H1 (cell line): ENCODE measurements at regions not wholly inside any gene's neighbourhood (a gene's known extent, or its start where the extent isn't known, plus 50 kb on each side); places are given as distances from the start of the nearest gene placed in this dataset.

Source experiments
- CTCF ChIA-PET: fragments of 300-600 bp; sonication (Branson Sonifier 250); formaldehyde crosslinking; loops from one replicate; lab custom pipeline; 2021; ENCODE audit not compliant: partially characterized antibody; lab: Charles Lee
- POLR2A ChIA-PET: fragments of 300-600 bp; sonication (Branson Sonifier 250); formaldehyde crosslinking; loops from one replicate; lab custom pipeline; 2021; ENCODE audit warnings: inconsistent platforms; ENCODE audit not compliant: partially characterized antibody; lab: Charles Lee
- DNase-seq, 2 experiments: peaks; one replicate each; pipeline versions ENCODE4 v3.0.0 to v3.0.0-alpha.2; 2010 to 2022; ENCODE audit warnings: low spot score in 2 of 2, low read depth in 1 of 2, mixed read lengths in 1 of 2
- FAIRE-seq: peaks from 2 replicates; lab custom pipeline; 2011; peaks lifted over from hg19 to GRCh38; lab: Jason Lieb, UNC
- H2AFZ ChIP-seq: 2 replicates; pipeline ENCODE4 v1.8.1; 2012; ENCODE audit warnings: low read length, inconsistent platforms
- H2AK5ac ChIP-seq: 2 replicates; pipeline ENCODE4 v1.6.1; 2013; ENCODE audit warnings: low read depth, low read length
- H2BK120ac ChIP-seq: replicated peaks from 2 replicates; pipeline ENCODE3; 2013; ENCODE audit warnings: low read depth, low read length, inconsistent platforms
- H2BK12ac ChIP-seq: 2 replicates; pipeline ENCODE4 v1.6.1; 2013; ENCODE audit warnings: low read depth, low read length
- H2BK15ac ChIP-seq: 2 replicates; pipeline ENCODE4 v1.6.1; 2013; ENCODE audit warnings: low read length
- H2BK20ac ChIP-seq: 2 replicates; pipeline ENCODE4 v1.6.1; 2013; ENCODE audit warnings: low read length
- H2BK5ac ChIP-seq: 2 replicates; pipeline ENCODE4 v1.6.1; 2013; ENCODE audit warnings: low read depth, low read length
- H3K14ac ChIP-seq: 2 replicates; pipeline ENCODE4 v1.6.1; 2013; ENCODE audit warnings: inconsistent platforms; ENCODE audit not compliant: insufficient read length
- H3K18ac ChIP-seq: 2 replicates; pipeline ENCODE4 v1.6.1; 2013; ENCODE audit warnings: low read length; ENCODE audit errors: extremely low read depth
- H3K23ac ChIP-seq: 2 replicates; pipeline ENCODE4 v1.6.1; 2013; ENCODE audit warnings: inconsistent platforms; ENCODE audit not compliant: insufficient read length
- H3K23me2 ChIP-seq: 2 replicates; pipeline ENCODE4 v1.6.1; 2013; ENCODE audit warnings: low read depth, low read length
- H3K27ac ChIP-seq: 2 replicates; pipeline ENCODE4 v1.6.1; 2011; ENCODE audit warnings: low read depth, low read length, inconsistent platforms
- H3K27me3 ChIP-seq, 4 experiments: replicated peaks in 1 of 4; 1 replicate in 1 of 4; 2 replicates in 3 of 4; pipeline versions ENCODE4 v1.6.1 to v1.8.1; 2011 to 2013; ENCODE audit warnings: low read length in 3 of 4, mild to moderate bottlenecking in 3 of 4, inconsistent platforms in 2 of 4, mixed read lengths in 2 of 4, moderate library complexity in 1 of 4; ENCODE audit not compliant: control insufficient read depth in 3 of 4, insufficient read depth in 3 of 4; ENCODE audit errors: extremely low read depth in 1 of 4
- H3K36me3 ChIP-seq, 4 experiments: 2 replicates each; pipeline versions ENCODE4 v1.6.1 to v1.8.1; 2011 to 2013; ENCODE audit warnings: mild to moderate bottlenecking in 4 of 4, low read length in 3 of 4, moderate library complexity in 2 of 4, control low read depth in 1 of 4, inconsistent platforms in 1 of 4; ENCODE audit not compliant: insufficient read depth in 4 of 4, control insufficient read depth in 2 of 4
- H3K4ac ChIP-seq: replicated peaks from 2 replicates; pipeline ENCODE3; 2013; ENCODE audit warnings: low read length, low read depth, mixed read lengths, inconsistent platforms; ENCODE audit not compliant: insufficient read length
- H3K4me1 ChIP-seq, 4 experiments: replicated peaks in 1 of 4; 1 replicate in 1 of 4; 2 replicates in 3 of 4; pipeline versions ENCODE4 v1.6.1 to v1.8.1; 2011 to 2013; ENCODE audit warnings: low read length in 3 of 4, inconsistent platforms in 2 of 4, mixed read lengths in 1 of 4; ENCODE audit not compliant: insufficient read depth in 4 of 4, control insufficient read depth in 3 of 4
- H3K4me2 ChIP-seq, 2 experiments: 2 replicates each; pipeline versions ENCODE4 v1.6.1 to v1.8.1; 2011 to 2013; ENCODE audit warnings: low read depth in 2 of 2, low read length in 2 of 2, control low read depth in 1 of 2, inconsistent platforms in 1 of 2, mild to moderate bottlenecking in 1 of 2; ENCODE audit not compliant: insufficient read depth in 1 of 2
- H3K4me3 ChIP-seq, 4 experiments: fragments of 200-600, 300-600 bp in 1 of 4; sonication (generic), shearing (Covaris generic), sonication (Bioruptor Twin) in 1 of 4; 2 replicates each; pipeline versions ENCODE4 v1.5.1 to v1.8.1; 2011 to 2016; ENCODE audit warnings: low read length in 4 of 4, low read depth in 3 of 4, control low read depth in 2 of 4, inconsistent platforms in 2 of 4, mild to moderate bottlenecking in 2 of 4, mixed read lengths in 1 of 4, moderate library complexity in 1 of 4; ENCODE audit not compliant: insufficient read depth in 2 of 4; ENCODE audit errors: extremely low read depth in 1 of 4
- H3K56ac ChIP-seq: replicated peaks from 2 replicates; pipeline ENCODE3; 2013; ENCODE audit warnings: low read depth, mild to moderate bottlenecking, mixed read lengths, low read length, inconsistent platforms; ENCODE audit not compliant: insufficient read length
- H3K79me1 ChIP-seq: 2 replicates; pipeline ENCODE4 v1.6.1; 2013; ENCODE audit warnings: low read depth, low read length, control low read depth
- H3K79me2 ChIP-seq, 2 experiments: 2 replicates each; pipeline versions ENCODE4 v1.6.1 to v1.8.1; 2012 to 2013; ENCODE audit warnings: low read length in 2 of 2, mild to moderate bottlenecking in 2 of 2, inconsistent platforms in 1 of 2; ENCODE audit not compliant: insufficient read depth in 2 of 2, control insufficient read depth in 1 of 2
- H3K9ac ChIP-seq, 4 experiments: replicated peaks in 1 of 4; 1 replicate in 1 of 4; 2 replicates in 3 of 4; pipeline versions ENCODE4 v1.6.1 to v1.8.1; 2011 to 2013; ENCODE audit warnings: low read depth in 3 of 4, low read length in 3 of 4, control low read depth in 2 of 4, mild to moderate bottlenecking in 2 of 4, moderate library complexity in 2 of 4, inconsistent platforms in 1 of 4; ENCODE audit errors: extremely low read depth in 1 of 4
- H3K9me3 ChIP-seq, 2 experiments: 2 replicates each; pipeline versions ENCODE4 v1.6.1 to v1.8.1; 2012 to 2013; ENCODE audit warnings: mild to moderate bottlenecking in 2 of 2, moderate library complexity in 2 of 2, control low read depth in 1 of 2, inconsistent platforms in 1 of 2, low read depth in 1 of 2, low read length in 1 of 2, mixed read lengths in 1 of 2; ENCODE audit not compliant: insufficient read depth in 2 of 2
- H4K20me1 ChIP-seq, 2 experiments: replicated peaks in 1 of 2; 2 replicates each; pipeline versions ENCODE3 to v1.8.1; 2011 to 2013; ENCODE audit warnings: inconsistent platforms in 2 of 2, low read length in 2 of 2, mild to moderate bottlenecking in 1 of 2; ENCODE audit not compliant: insufficient read depth in 2 of 2, control insufficient read depth in 1 of 2
- H4K5ac ChIP-seq: 2 replicates; pipeline ENCODE4 v1.6.1; 2013; ENCODE audit warnings: low read length, low read depth, mixed read lengths, inconsistent platforms; ENCODE audit not compliant: insufficient read length
- H4K8ac ChIP-seq: 2 replicates; pipeline ENCODE4 v1.8.0; 2013; ENCODE audit warnings: mild to moderate bottlenecking, moderate library complexity, low read length, inconsistent platforms; ENCODE audit not compliant: insufficient read depth; ENCODE audit errors: extremely low read depth
- H4K91ac ChIP-seq: replicated peaks from 2 replicates; pipeline ENCODE3; 2013; ENCODE audit warnings: low read length, mixed read lengths, inconsistent platforms; ENCODE audit not compliant: insufficient read length
- ASH2L ChIP-seq: fragments of 200-600, 300-600 bp; sonication (generic); IDR thresholded peaks from one replicate; pipeline ENCODE4 v1.7.1; 2017; ENCODE audit warnings: low read length
- BACH1 ChIP-seq: IDR thresholded peaks from 2 replicates; pipeline ENCODE4 v1.6.1; 2012; ENCODE audit warnings: low read length, improper control_type of control experiment
- BCL11A ChIP-seq, 2 experiments: IDR thresholded peaks; one replicate each; pipeline ENCODE4 v1.6.1; 2011; ENCODE audit warnings: low read depth in 2 of 2, low read length in 2 of 2, mild to moderate bottlenecking in 2 of 2
- CBX5 ChIP-seq: fragments of 300-800, 300-1000 bp; sonication (generic); IDR thresholded peaks from 2 replicates; pipeline ENCODE4 v1.7.1; 2016; ENCODE audit warnings: antibody characterized with exemption, low read length, low read depth
- E2F6 ChIP-seq: IDR thresholded peaks from 2 replicates; pipeline ENCODE4 v1.6.1; 2012; ENCODE audit warnings: inconsistent platforms
- JUN ChIP-seq: IDR thresholded peaks from 2 replicates; pipeline ENCODE4 v1.6.1; 2011; ENCODE audit warnings: low read depth, mild to moderate bottlenecking, improper control_type of control experiment, low read length
- JUND ChIP-seq: IDR thresholded peaks from 2 replicates; pipeline ENCODE4 v1.6.1; 2011; ENCODE audit warnings: mild to moderate bottlenecking, improper control_type of control experiment, low read length
- KDM4A ChIP-seq: IDR thresholded peaks from one replicate; pipeline ENCODE4 v1.7.1; 2012; ENCODE audit warnings: low read depth, mild to moderate bottlenecking, moderate library complexity, low read length, inconsistent platforms; ENCODE audit not compliant: severe bottlenecking
- KDM5A ChIP-seq: fragments of 200-600 bp; IDR thresholded peaks from 2 replicates; pipeline ENCODE4 v1.7.1; 2012; ENCODE audit warnings: mild to moderate bottlenecking, low read length, inconsistent platforms, mixed read lengths
- MAX ChIP-seq: IDR thresholded peaks from 2 replicates; pipeline ENCODE4 v1.6.1; 2012; ENCODE audit warnings: inconsistent platforms
- NRF1 ChIP-seq: IDR thresholded peaks from 2 replicates; pipeline ENCODE4 v1.6.1; 2011; ENCODE audit warnings: mild to moderate bottlenecking, low read depth, low read length, improper control_type of control experiment
- POLR2A ChIP-seq, 2 experiments: IDR thresholded peaks; 1 replicate in 1 of 2; 2 replicates in 1 of 2; pipeline ENCODE4 v1.6.1; 2011; ENCODE audit warnings: low read depth in 2 of 2, low read length in 2 of 2, mild to moderate bottlenecking in 2 of 2; ENCODE audit errors: control extremely low read depth in 1 of 2
- RXRA ChIP-seq: IDR thresholded peaks from 2 replicates; pipeline ENCODE4 v1.6.1; 2011; ENCODE audit warnings: low read depth, mild to moderate bottlenecking, low read length, moderate library complexity; ENCODE audit not compliant: insufficient read depth
- SIX5 ChIP-seq: IDR thresholded peaks from 2 replicates; pipeline ENCODE4 v1.6.1; 2011; ENCODE audit warnings: mild to moderate bottlenecking, low read depth, low read length
- TAF7 ChIP-seq: optimal IDR thresholded peaks from 2 replicates; pipeline ENCODE3; 2011; ENCODE audit warnings: low read depth, mild to moderate bottlenecking, inconsistent platforms, low read length, moderate library complexity, borderline replicate concordance
- TCF12 ChIP-seq: IDR thresholded peaks from 2 replicates; pipeline ENCODE4 v1.6.1; 2011; ENCODE audit warnings: low read depth, mild to moderate bottlenecking, low read length
- ZNF274 ChIP-seq: IDR thresholded peaks from 2 replicates; pipeline ENCODE4 v1.7.0; 2012; ENCODE audit warnings: low read length, borderline replicate concordance; ENCODE audit errors: extremely low read depth

- no peak overlapping the region for H3K18ac ChIP-seq
- no peak for DNase-seq
- H2BK15ac ChIP-seq: no peak overlapping the region
- H2BK120ac ChIP-seq: no peak overlapping the region
- no peak overlapping the region for H4K5ac ChIP-seq
- H3K4me3 ChIP-seq: no peak overlapping the region
- H2AFZ ChIP-seq: no peak overlapping the region
- H3K56ac ChIP-seq: no peak overlapping the region
- H3K9ac ChIP-seq: no peak overlapping the region
- H3K23me2 ChIP-seq: no peaks in the 10 kb centered on the region
- no peak overlapping the region for H3K23ac ChIP-seq
- no peak overlapping the region for H3K4me2 ChIP-seq
- no peaks in the 10 kb centered on the region for H3K79me1 ChIP-seq
- no peak overlapping the region for H4K91ac ChIP-seq
- FAIRE-seq: no peak
- no peaks in the 10 kb centered on the region for H3K27me3 ChIP-seq
- no peak overlapping the region for H2AK5ac ChIP-seq
- H3K4me1 ChIP-seq: no peaks in the 10 kb centered on the region
- POLR2A ChIA-PET: no interaction called here
- no peak overlapping the region for H3K4ac ChIP-seq
- no peak overlapping the region for H4K8ac ChIP-seq
- H3K9me3 ChIP-seq: peaks cover 29 to 60% of the 10 kb centered on the region in 2 experiments
- no peak overlapping the region for H3K14ac ChIP-seq
- H3K27ac ChIP-seq: no peak overlapping the region
- no peak overlapping the region for H2BK5ac ChIP-seq
- no peaks in the 10 kb centered on the region; a peak in 1 of 8 replicates for H3K36me3 ChIP-seq
- no peak overlapping the region for H2BK12ac ChIP-seq
- CTCF ChIA-PET: interaction anchor here (0.7 kb wide), 1 partner anchor 562 kb away, joined by 3 read pairs; no protein-coding TSS in a partner anchor
- no peak overlapping the region for H2BK20ac ChIP-seq
- no peaks in the 10 kb centered on the region for H4K20me1 ChIP-seq
- no peaks in the 10 kb centered on the region for H3K79me2 ChIP-seq
- TF ChIP-seq JUN (no peak), CBX5 (no peak), MAX (no peak), BCL11A (IDR thresholded peaks at IDR 0.05; ENCODE audit: low read depth in 2 of 2, low read length in 2 of 2) (no peak), SIX5 (no peak), ASH2L (no peak), ZNF274 (no peak), NRF1 (no peak), TAF7 (no peak), E2F6 (no peak), BACH1 (no peak), KDM5A (no peak), JUND (no peak), RXRA (no peak), POLR2A (IDR thresholded peaks at IDR 0.05; ENCODE audit: control extremely low read depth in 1 of 2, low read depth in 2 of 2, low read length in 2 of 2) (no peak), TCF12 (no peak), KDM4A (no peak)
These were observed 2142.7 kb downstream of the TP53TG3F start for GRCh38 chr16:35602116-35602515.
